22Rv1 (cell line): ENCODE measurements at regions not wholly inside any gene's neighbourhood (a gene's known extent, or its start where the extent isn't known, plus 50 kb on each side); places are given as distances from the start of the nearest gene placed in this dataset.

Experiments used
- ZFX ChIP-seq: fragments of 450-650 bp; IDR thresholded peaks from 2 replicates; pipeline ENCODE4 v1.6.1; 2017; ENCODE audit warnings: antibody characterized with exemption, borderline replicate concordance
- TF ChIP-seq, protein P1 (sequence below): fragments of 450-650 bp; IDR thresholded peaks from 2 replicates; pipeline ENCODE4 v1.5.1; 2017; ENCODE audit warnings: mild to moderate bottlenecking

DNA sequence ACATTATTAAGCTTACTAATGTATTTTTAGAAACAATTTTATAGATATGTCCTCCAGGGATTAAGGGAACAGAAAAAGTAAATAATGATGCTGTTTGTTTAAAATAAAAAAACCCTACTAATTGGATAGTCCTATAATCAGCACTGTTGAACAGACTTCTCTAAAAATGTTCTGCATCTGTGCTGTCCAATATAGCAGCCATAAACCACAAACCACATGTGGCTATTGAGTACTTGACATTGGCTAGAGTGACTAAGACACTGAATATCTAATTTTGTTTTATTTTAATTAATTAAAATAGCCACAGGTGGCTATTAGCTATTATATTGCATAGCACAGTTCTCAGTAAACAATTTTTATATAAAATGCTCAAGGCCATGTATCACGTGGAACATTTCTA is 210.4 kb downstream of the DPY19L2 start:
- TF ChIP-seq, protein P1, sequence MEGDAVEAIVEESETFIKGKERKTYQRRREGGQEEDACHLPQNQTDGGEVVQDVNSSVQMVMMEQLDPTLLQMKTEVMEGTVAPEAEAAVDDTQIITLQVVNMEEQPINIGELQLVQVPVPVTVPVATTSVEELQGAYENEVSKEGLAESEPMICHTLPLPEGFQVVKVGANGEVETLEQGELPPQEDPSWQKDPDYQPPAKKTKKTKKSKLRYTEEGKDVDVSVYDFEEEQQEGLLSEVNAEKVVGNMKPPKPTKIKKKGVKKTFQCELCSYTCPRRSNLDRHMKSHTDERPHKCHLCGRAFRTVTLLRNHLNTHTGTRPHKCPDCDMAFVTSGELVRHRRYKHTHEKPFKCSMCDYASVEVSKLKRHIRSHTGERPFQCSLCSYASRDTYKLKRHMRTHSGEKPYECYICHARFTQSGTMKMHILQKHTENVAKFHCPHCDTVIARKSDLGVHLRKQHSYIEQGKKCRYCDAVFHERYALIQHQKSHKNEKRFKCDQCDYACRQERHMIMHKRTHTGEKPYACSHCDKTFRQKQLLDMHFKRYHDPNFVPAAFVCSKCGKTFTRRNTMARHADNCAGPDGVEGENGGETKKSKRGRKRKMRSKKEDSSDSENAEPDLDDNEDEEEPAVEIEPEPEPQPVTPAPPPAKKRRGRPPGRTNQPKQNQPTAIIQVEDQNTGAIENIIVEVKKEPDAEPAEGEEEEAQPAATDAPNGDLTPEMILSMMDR, result no peak
- no peak for TF ChIP-seq ZFX
